Mesenchymal stem cell (in vitro differentiated cells and primary cell): ENCODE measurements at regions not wholly inside any gene's neighbourhood (a gene's known extent, or its start where the extent isn't known, plus 50 kb on each side); places are given as distances from the start of the nearest gene placed in this dataset.

Experiments used
- DNase-seq: peaks from one replicate; pipeline ENCODE4 v3.0.0-alpha.2; 2013
- H2AFZ ChIP-seq: one replicate; pipeline ENCODE4 v1.6.1; 2013; ENCODE audit warnings: low read depth, mild to moderate bottlenecking, control low read depth, inconsistent platforms, low read length, moderate library complexity
- H2AK5ac ChIP-seq: 2 replicates; pipeline ENCODE4 v1.6.1; 2013; ENCODE audit warnings: low read length, moderate library complexity, mild to moderate bottlenecking, inconsistent platforms; ENCODE audit not compliant: severe bottlenecking
- H2BK120ac ChIP-seq: one replicate; pipeline ENCODE4 v1.6.1; 2013; ENCODE audit warnings: low read depth, mild to moderate bottlenecking, inconsistent platforms, low read length, moderate library complexity
- H2BK12ac ChIP-seq, 2 experiments: one replicate each; pipeline ENCODE4 v1.6.1; 2013; ENCODE audit warnings: inconsistent platforms in 2 of 2, low read length in 2 of 2, mild to moderate bottlenecking in 2 of 2, moderate library complexity in 2 of 2, control low read depth in 1 of 2
- H2BK15ac ChIP-seq: one replicate; pipeline ENCODE4 v1.6.1; 2013; ENCODE audit warnings: mild to moderate bottlenecking, low read depth, inconsistent platforms; ENCODE audit not compliant: poor library complexity, severe bottlenecking
- H2BK5ac ChIP-seq: 2 replicates; pipeline ENCODE4 v1.6.1; 2013; ENCODE audit warnings: low read depth, mild to moderate bottlenecking, low read length, control low read depth, inconsistent platforms; ENCODE audit not compliant: poor library complexity, severe bottlenecking
- H3K14ac ChIP-seq, 2 experiments: one replicate each; pipeline ENCODE4 v1.6.1; 2013; ENCODE audit warnings: inconsistent platforms in 2 of 2, low read length in 2 of 2, control low read depth in 1 of 2, mild to moderate bottlenecking in 1 of 2, moderate library complexity in 1 of 2
- H3K18ac ChIP-seq, 2 experiments: one replicate each; pipeline ENCODE4 v1.6.1; 2013; ENCODE audit warnings: inconsistent platforms in 2 of 2, low read length in 2 of 2, control low read depth in 1 of 2, low read depth in 1 of 2, mild to moderate bottlenecking in 1 of 2
- H3K23ac ChIP-seq, 2 experiments: one replicate each; pipeline ENCODE4 v1.6.1; 2013; ENCODE audit warnings: inconsistent platforms in 2 of 2, low read length in 2 of 2, mild to moderate bottlenecking in 2 of 2, moderate library complexity in 2 of 2, control low read depth in 1 of 2
- H3K27ac ChIP-seq: 2 replicates; pipeline ENCODE4 v1.5.1; 2013; ENCODE audit warnings: mild to moderate bottlenecking, moderate library complexity, low read length, control low read depth, inconsistent platforms; ENCODE audit not compliant: poor library complexity, severe bottlenecking
- H3K27me3 ChIP-seq, 2 experiments: 2 replicates each; pipeline versions ENCODE4 v1.6.1 to v1.7.0; 2013; ENCODE audit warnings: low read length in 2 of 2, mild to moderate bottlenecking in 2 of 2, moderate library complexity in 2 of 2, control low read depth in 1 of 2, inconsistent platforms in 1 of 2; ENCODE audit not compliant: control insufficient read depth in 1 of 2, insufficient read depth in 1 of 2
- H3K36me3 ChIP-seq, 2 experiments: 2 replicates each; pipeline versions ENCODE4 v1.6.1 to v1.7.0; 2013; ENCODE audit warnings: low read length in 2 of 2, control low read depth in 1 of 2, inconsistent platforms in 1 of 2, low read depth in 1 of 2, mild to moderate bottlenecking in 1 of 2; ENCODE audit not compliant: insufficient read depth in 2 of 2, control insufficient read depth in 1 of 2
- H3K4ac ChIP-seq, 2 experiments: one replicate each; pipeline ENCODE4 v1.6.1; 2013; ENCODE audit warnings: inconsistent platforms in 2 of 2, low read length in 2 of 2, mild to moderate bottlenecking in 2 of 2, moderate library complexity in 2 of 2, control low read depth in 1 of 2, low read depth in 1 of 2
- H3K4me1 ChIP-seq: 2 replicates; pipeline ENCODE4 v1.6.1; 2013; ENCODE audit warnings: low read depth, low read length, control low read depth; ENCODE audit not compliant: control insufficient read depth, insufficient read depth
- H3K4me2 ChIP-seq: 2 replicates; pipeline ENCODE4 v1.6.1; 2013; ENCODE audit warnings: low read length, mild to moderate bottlenecking, inconsistent platforms; ENCODE audit not compliant: poor library complexity, severe bottlenecking
- H3K4me3 ChIP-seq, 2 experiments: 2 replicates each; pipeline versions ENCODE4 v1.5.1 to v1.7.0; 2013; ENCODE audit warnings: low read length in 2 of 2, mild to moderate bottlenecking in 2 of 2, control low read depth in 1 of 2, low read depth in 1 of 2; ENCODE audit not compliant: insufficient read depth in 1 of 2
- H3K79me1 ChIP-seq: replicated peaks from 2 replicates; pipeline ENCODE4 v1.6.1; 2013; ENCODE audit warnings: mild to moderate bottlenecking, control low read depth, low read length, inconsistent platforms; ENCODE audit not compliant: poor library complexity, severe bottlenecking
- H3K9ac ChIP-seq: 2 replicates; pipeline ENCODE4 v1.7.0; 2013; ENCODE audit warnings: mild to moderate bottlenecking, low read length, moderate library complexity
- H3K9me3 ChIP-seq: 2 replicates; pipeline ENCODE4 v1.7.0; 2013; ENCODE audit warnings: mild to moderate bottlenecking, low read length; ENCODE audit not compliant: control insufficient read depth
- H4K8ac ChIP-seq: one replicate; pipeline ENCODE4 v1.6.1; 2013; ENCODE audit warnings: inconsistent platforms, mild to moderate bottlenecking, low read length, moderate library complexity
- H4K91ac ChIP-seq: one replicate; pipeline ENCODE4 v1.6.1; 2013; ENCODE audit warnings: mild to moderate bottlenecking, low read length, inconsistent platforms
- WGBS: methylation state at CpG from one replicate; pipeline ENCODE4 v1.1.7; 2013; ENCODE audit warnings: mixed read lengths; 5-methylcytosine and 5-hydroxymethylcytosine counted together

- Histone ChIP-seq H3K27me3 (no peaks in the 10 kb centered on the region), H3K14ac (no peak overlapping the region), H3K23ac (no peak overlapping the region), H2BK12ac (no peak overlapping the region), H3K36me3 (no peaks in the 10 kb centered on the region), H3K4me3 (no peak overlapping the region), H3K4me1 (no peaks in the 10 kb centered on the region), H3K9me3 (peaks cover 21% of the 10 kb centered on the region), H2BK15ac (no peak overlapping the region), H3K18ac (no peak overlapping the region), H3K27ac (no peak overlapping the region), H2BK120ac (no peak overlapping the region), H3K79me1 (no peaks in the 10 kb centered on the region), H2AFZ (no peak overlapping the region), H3K9ac (no peak overlapping the region), H3K4me2 (no peak overlapping the region), H2BK5ac (no peak overlapping the region), H4K8ac (no peak overlapping the region), H2AK5ac (no peak overlapping the region), H3K4ac (no peak overlapping the region), H4K91ac (no peak overlapping the region)
- no peak for DNase-seq
- 82% methylated on average over 4 of the region's 4 CpGs for WGBS
Observed at GRCh38 chr19:8893419-8893818, 61.2 kb downstream of the MBD3L1 start.

GRCh38 chr19:8897106-8897505 lies 64.9 kb downstream of the MBD3L1 start:
- H3K27ac ChIP-seq = no peak overlapping the region
- H3K18ac ChIP-seq = no peak overlapping the region
- no peaks in the 10 kb centered on the region for H3K4me1 ChIP-seq
- no peak overlapping the region for H2BK12ac ChIP-seq
- no peak overlapping the region for H3K4me2 ChIP-seq
- H2AFZ ChIP-seq = no peak overlapping the region
- H3K14ac ChIP-seq = no peak overlapping the region
- 85% methylated on average over 5 of the region's 5 CpGs for WGBS
- no peak overlapping the region for H2BK5ac ChIP-seq
- no peaks in the 10 kb centered on the region for H3K27me3 ChIP-seq
- H2AK5ac ChIP-seq = no peak overlapping the region
- H4K8ac ChIP-seq = no peak overlapping the region
- H3K36me3 ChIP-seq = no peaks in the 10 kb centered on the region
- H3K23ac ChIP-seq = no peak overlapping the region
- no peaks in the 10 kb centered on the region for H3K79me1 ChIP-seq
- H3K4ac ChIP-seq = no peak overlapping the region
- H2BK120ac ChIP-seq = no peak overlapping the region
- peaks cover 29% of the 10 kb centered on the region for H3K9me3 ChIP-seq
- H3K4me3 ChIP-seq = no peak overlapping the region
- no peak for DNase-seq
- no peak overlapping the region for H4K91ac ChIP-seq
- H2BK15ac ChIP-seq = no peak overlapping the region
- H3K9ac ChIP-seq = no peak overlapping the region

GRCh38 chr19:8899356-8899755 lies 67.2 kb downstream of the MBD3L1 start:
- H3K79me1 ChIP-seq = no peaks in the 10 kb centered on the region
- H3K4me2 ChIP-seq = no peak overlapping the region
- no peak overlapping the region for H2AFZ ChIP-seq
- H3K27me3 ChIP-seq = no peaks in the 10 kb centered on the region
- H2BK5ac ChIP-seq = no peak overlapping the region
- no peak overlapping the region for H3K18ac ChIP-seq
- no peak overlapping the region for H4K8ac ChIP-seq
- no peak overlapping the region for H3K4me3 ChIP-seq
- no peak overlapping the region for H3K4ac ChIP-seq
- peaks cover 31% of the 10 kb centered on the region for H3K9me3 ChIP-seq
- no peak overlapping the region for H4K91ac ChIP-seq
- no peak overlapping the region for H3K9ac ChIP-seq
- no peak for DNase-seq
- H3K14ac ChIP-seq = no peak overlapping the region
- H2AK5ac ChIP-seq = no peak overlapping the region
- no peak overlapping the region for H3K27ac ChIP-seq
- no peaks in the 10 kb centered on the region for H3K36me3 ChIP-seq
- 92% methylated on average over 2 of the region's 2 CpGs for WGBS
- H2BK12ac ChIP-seq = no peak overlapping the region
- H3K4me1 ChIP-seq = no peaks in the 10 kb centered on the region
- no peak overlapping the region for H2BK120ac ChIP-seq
- H2BK15ac ChIP-seq = no peak overlapping the region
- H3K23ac ChIP-seq = no peak overlapping the region

GRCh38 chr19:8900421-8900820 lies 68.2 kb downstream of the MBD3L1 start:
- H3K4ac ChIP-seq = no peak overlapping the region
- WGBS = 84% methylated on average over 4 of the region's 4 CpGs
- DNase-seq = no peak
- no peak overlapping the region for H2AK5ac ChIP-seq
- H3K4me2 ChIP-seq = no peak overlapping the region
- no peak overlapping the region for H2BK12ac ChIP-seq
- no peak overlapping the region for H3K23ac ChIP-seq
- H3K18ac ChIP-seq = no peak overlapping the region
- H3K27me3 ChIP-seq = no peaks in the 10 kb centered on the region
- peaks cover 31% of the 10 kb centered on the region for H3K9me3 ChIP-seq
- H3K79me1 ChIP-seq = no peaks in the 10 kb centered on the region
- no peak overlapping the region for H3K27ac ChIP-seq
- no peak overlapping the region for H2BK120ac ChIP-seq
- H3K4me1 ChIP-seq = no peaks in the 10 kb centered on the region
- no peak overlapping the region for H4K8ac ChIP-seq
- H2AFZ ChIP-seq = no peak overlapping the region
- no peak overlapping the region for H3K14ac ChIP-seq
- no peaks in the 10 kb centered on the region for H3K36me3 ChIP-seq
- no peak overlapping the region for H4K91ac ChIP-seq
- no peak overlapping the region for H2BK15ac ChIP-seq
- no peak overlapping the region for H2BK5ac ChIP-seq
- H3K4me3 ChIP-seq = no peak overlapping the region
- H3K9ac ChIP-seq = no peak overlapping the region
